ENCODE measurements at regions not wholly inside any gene's neighbourhood (a gene's known extent, or its start where the extent isn't known, plus 50 kb on each side); places are given as distances from the start of the nearest gene placed in this dataset.

DNA sequence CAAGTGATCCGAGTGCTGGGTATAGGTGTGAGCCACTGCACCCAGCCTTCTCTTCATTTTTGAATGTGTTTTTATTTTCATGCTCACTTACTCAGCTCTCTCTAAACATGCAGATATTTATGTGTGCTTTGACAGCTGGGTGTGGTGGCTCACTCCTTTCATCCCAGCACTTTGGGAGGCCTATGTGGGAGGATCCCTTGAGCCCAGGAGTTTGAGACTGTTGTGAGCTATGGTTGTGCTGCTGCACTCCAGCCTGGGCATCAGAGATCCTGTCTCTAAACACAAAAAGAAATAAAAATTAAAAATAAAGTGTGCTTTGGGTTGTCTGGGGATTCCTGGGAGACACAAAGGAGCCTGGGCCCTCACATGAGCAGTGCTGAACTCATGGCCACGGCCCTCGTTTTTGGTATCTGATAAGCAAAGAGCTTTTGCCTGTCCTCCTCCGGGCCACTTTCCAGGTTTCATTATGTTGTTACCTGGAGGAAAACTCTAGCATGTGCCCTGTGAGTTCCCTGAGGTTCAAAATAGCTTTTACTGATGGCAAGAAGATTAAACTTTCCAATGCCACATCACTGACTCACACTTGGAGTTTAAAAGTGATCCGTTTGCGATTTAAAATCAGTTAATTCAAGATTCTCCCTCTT lies 78.5 kb downstream of the CD164 start:
- H3K27me3 ChIP-seq, result no peaks in the 10 kb centered on the region
- H3K9me3 ChIP-seq, result no peaks in the 10 kb centered on the region
- H3K4me1 ChIP-seq, result peaks cover 8 to 27% (median 25%) of the 10 kb centered on the region in 3 donors
- 42 to 49% methylated on average over 6 of the region's 6 CpGs for WGBS, 2 donors
- intact Hi-C loops (cut with DNase I), result no loop called here
- TF ChIP-seq, protein P1, sequence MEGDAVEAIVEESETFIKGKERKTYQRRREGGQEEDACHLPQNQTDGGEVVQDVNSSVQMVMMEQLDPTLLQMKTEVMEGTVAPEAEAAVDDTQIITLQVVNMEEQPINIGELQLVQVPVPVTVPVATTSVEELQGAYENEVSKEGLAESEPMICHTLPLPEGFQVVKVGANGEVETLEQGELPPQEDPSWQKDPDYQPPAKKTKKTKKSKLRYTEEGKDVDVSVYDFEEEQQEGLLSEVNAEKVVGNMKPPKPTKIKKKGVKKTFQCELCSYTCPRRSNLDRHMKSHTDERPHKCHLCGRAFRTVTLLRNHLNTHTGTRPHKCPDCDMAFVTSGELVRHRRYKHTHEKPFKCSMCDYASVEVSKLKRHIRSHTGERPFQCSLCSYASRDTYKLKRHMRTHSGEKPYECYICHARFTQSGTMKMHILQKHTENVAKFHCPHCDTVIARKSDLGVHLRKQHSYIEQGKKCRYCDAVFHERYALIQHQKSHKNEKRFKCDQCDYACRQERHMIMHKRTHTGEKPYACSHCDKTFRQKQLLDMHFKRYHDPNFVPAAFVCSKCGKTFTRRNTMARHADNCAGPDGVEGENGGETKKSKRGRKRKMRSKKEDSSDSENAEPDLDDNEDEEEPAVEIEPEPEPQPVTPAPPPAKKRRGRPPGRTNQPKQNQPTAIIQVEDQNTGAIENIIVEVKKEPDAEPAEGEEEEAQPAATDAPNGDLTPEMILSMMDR (IDR thresholded peaks at IDR 0.05), result no peak
- DNase-seq (peak in 1 of 6 donors; percentile 42), FAIRE-seq (no peak), ATAC-seq (peak in 1 of 4 donors; percentile 15)
- H3K27ac ChIP-seq, result peak overlapping the region in 2 of 4 donors; percentile 23 to 27
- H3K4me3 ChIP-seq, result no peak overlapping the region
- H3K36me3 ChIP-seq, result no peaks in the 10 kb centered on the region

DNA sequence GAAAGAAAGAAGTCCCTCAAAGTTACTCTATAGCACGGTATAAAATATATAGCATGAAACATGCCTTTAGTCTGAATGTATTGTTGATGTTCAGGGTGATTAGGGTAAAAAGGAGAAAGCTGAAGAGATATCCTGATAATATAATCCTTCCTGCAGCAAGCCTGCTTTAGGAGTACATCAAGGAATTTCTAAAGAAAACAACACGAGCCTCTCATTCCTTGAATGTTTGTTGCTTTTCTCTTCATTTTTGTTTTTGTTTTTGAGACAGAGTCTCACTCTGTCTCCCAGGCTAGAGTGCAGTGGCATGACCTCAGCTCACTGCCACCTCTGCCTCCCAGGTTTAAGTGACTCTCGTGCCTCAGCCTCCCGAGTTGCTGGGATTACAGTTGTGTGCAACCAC lies 79.1 kb downstream of the CD164 start:
- Histone ChIP-seq H3K27me3 (no peaks in the 10 kb centered on the region), H3K4me3 (no peak overlapping the region), H3K27ac (no peak overlapping the region), H3K36me3 (no peaks in the 10 kb centered on the region), H3K4me1 (peaks cover 5 to 27% (median 21%) of the 10 kb centered on the region in 3 donors), H3K9me3 (no peaks in the 10 kb centered on the region)
- DNase-seq, result no peak
- intact Hi-C loops (cut with DNase I), result no loop called here
- TF ChIP-seq, protein P1 (IDR thresholded peaks at IDR 0.05), result no peak
- no peak for FAIRE-seq
- 94 to 95% methylated on average over 4 of the region's 4 CpGs for WGBS, 2 donors
- ATAC-seq, result no peak

DNA sequence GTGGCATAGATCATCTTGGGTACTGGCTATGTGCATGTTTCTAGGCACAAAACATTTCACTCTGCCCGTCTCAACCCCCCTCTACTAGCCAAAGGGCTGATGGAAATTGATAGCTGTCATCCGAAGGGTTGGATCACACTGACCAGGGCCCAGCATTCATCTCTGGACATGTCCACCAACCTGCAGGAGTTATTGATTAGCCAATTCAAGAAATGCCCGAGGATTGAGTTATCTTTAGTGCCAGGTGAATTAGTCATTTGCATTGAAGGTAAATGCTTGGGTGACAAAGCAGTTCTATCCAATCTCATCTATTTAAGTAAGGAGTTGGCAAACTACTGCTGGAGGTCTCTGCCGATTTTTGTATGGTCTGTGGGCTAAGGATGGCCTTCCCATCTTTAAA lies 80.1 kb downstream of the CD164 start:
- ATAC-seq, result no peak
- Histone ChIP-seq H3K9me3 (no peaks in the 10 kb centered on the region), H3K4me1 (peaks cover 0 to 22% (median 17%) of the 10 kb centered on the region in 3 donors), H3K36me3 (no peaks in the 10 kb centered on the region), H3K4me3 (no peak overlapping the region), H3K27me3 (no peaks in the 10 kb centered on the region), H3K27ac (no peak overlapping the region)
- TF ChIP-seq, protein P1 (IDR thresholded peaks at IDR 0.05), result no peak
- no peak for DNase-seq
- intact Hi-C loops (cut with DNase I), result no loop called here
- WGBS, 2 donors, result 71 to 72% methylated on average over 4 of the region's 4 CpGs
- FAIRE-seq, result no peak

DNA sequence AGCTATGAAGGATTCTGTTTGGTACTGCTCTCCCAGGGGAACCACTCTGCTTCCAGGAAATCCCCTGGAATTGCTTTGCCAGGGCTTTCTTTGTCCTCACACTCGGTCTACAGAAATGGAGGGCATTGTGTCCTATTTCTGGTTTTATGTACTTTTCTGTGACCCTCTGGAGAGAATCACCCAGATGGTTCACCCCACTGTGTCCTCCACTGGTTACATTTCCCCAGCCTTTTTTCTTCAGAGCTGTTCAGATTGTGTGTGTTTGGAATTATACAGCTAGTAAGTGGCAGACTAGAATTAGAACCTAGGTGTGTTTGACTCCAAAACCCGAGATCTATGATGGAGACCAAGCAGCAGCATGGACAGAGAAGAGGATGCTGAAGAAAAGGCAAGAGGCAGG lies 80.8 kb downstream of the CD164 start:
- H3K36me3 ChIP-seq, result no peaks in the 10 kb centered on the region
- no peak for FAIRE-seq
- no peak overlapping the region for H3K4me3 ChIP-seq
- no peak for ATAC-seq
- WGBS, 2 donors, result 67 to 74% methylated on average over 2 of the region's 2 CpGs
- no peaks in the 10 kb centered on the region for H3K27me3 ChIP-seq
- intact Hi-C loops (cut with DNase I), result no loop called here
- TF ChIP-seq, protein P1 (IDR thresholded peaks at IDR 0.05), result no peak
- no peaks in the 10 kb centered on the region for H3K9me3 ChIP-seq
- peaks cover 0 to 24% (median 24%) of the 10 kb centered on the region in 3 donors for H3K4me1 ChIP-seq
- DNase-seq, result no peak
- no peak overlapping the region for H3K27ac ChIP-seq

DNA sequence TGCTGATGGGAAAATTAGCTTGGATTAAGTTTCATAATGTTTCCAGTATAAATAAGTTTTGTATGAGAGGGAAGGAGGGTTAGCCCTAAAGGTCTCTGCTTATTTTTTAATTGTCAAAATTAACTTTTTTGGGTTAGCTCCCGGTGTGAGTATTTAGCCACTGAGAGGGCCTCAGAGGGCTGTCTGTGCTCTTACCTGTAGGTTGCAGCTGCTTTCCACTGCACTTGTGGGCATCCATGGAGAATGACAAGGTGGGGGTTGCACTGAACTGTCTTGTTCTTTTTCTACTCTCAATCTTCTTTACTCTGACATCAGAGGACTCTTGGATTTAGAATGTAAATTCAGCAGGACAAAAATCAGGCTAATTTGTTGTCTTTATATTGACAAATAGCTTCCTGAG lies 81.4 kb downstream of the CD164 start:
- intact Hi-C loops (cut with DNase I), result no loop called here
- H3K9me3 ChIP-seq, result no peaks in the 10 kb centered on the region
- H3K27ac ChIP-seq, result no peak overlapping the region
- peaks cover 0 to 29% (median 29%) of the 10 kb centered on the region in 3 donors for H3K4me1 ChIP-seq
- WGBS, 2 donors, result 61 to 68% methylated on average over 1 of the region's 1 CpG
- no peak overlapping the region for H3K4me3 ChIP-seq
- TF ChIP-seq, protein P1 (IDR thresholded peaks at IDR 0.05), result no peak
- FAIRE-seq, result no peak
- no peaks in the 10 kb centered on the region for H3K27me3 ChIP-seq
- ATAC-seq, result no peak
- H3K36me3 ChIP-seq, result no peaks in the 10 kb centered on the region
- no peak for DNase-seq
